ENCODE measurements at regions not wholly inside any gene's neighbourhood (a gene's known extent, or its start where the extent isn't known, plus 50 kb on each side); places are given as distances from the start of the nearest gene placed in this dataset.

DNA sequence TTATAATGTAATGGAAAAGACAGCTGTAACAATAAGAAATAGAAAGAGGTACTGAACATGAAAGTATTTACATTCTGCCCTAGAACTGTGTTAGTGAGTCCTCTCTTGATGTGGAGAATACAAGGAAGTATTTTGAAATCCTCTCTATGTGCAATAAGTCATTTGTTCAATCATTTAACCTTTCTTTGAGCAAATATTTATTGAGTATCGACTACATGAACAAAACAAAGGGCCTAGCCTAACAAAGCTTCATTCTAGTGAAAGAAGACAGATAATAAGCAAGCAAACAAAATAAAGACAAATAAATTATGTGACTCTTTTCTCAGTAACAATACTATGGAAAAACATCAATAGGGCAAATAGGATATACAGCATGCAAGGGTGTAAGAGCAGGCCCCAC lies 354.9 kb upstream of the ATP11B start:
- POLR2A ChIA-PET: no interaction called here
- TF ChIP-seq, protein P1, sequence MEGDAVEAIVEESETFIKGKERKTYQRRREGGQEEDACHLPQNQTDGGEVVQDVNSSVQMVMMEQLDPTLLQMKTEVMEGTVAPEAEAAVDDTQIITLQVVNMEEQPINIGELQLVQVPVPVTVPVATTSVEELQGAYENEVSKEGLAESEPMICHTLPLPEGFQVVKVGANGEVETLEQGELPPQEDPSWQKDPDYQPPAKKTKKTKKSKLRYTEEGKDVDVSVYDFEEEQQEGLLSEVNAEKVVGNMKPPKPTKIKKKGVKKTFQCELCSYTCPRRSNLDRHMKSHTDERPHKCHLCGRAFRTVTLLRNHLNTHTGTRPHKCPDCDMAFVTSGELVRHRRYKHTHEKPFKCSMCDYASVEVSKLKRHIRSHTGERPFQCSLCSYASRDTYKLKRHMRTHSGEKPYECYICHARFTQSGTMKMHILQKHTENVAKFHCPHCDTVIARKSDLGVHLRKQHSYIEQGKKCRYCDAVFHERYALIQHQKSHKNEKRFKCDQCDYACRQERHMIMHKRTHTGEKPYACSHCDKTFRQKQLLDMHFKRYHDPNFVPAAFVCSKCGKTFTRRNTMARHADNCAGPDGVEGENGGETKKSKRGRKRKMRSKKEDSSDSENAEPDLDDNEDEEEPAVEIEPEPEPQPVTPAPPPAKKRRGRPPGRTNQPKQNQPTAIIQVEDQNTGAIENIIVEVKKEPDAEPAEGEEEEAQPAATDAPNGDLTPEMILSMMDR (IDR thresholded peaks at IDR 0.05; ENCODE audit: control extremely low read depth, extremely low read depth, low read depth, missing control alignments): no peak
- CTCF ChIA-PET: no interaction called here

DNA sequence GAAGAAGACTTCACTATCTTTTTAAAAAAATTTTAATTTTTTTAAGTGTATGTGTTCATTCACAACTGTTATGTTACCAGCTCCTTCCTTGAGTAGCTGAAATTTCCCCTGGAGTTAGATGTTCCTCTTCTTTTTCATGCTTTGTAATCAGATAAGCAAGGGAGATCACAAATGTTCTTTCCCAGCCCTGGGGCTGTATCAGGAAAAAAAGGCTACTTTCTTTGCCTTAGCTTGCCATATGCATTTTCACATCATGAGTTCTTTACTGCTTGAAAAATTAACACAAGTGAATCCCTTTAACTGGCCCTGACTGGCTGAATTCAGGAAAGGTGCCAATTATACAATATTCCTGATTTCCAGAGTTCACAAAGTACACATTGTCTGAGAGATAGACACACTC lies 353.2 kb upstream of the ATP11B start:
- CTCF ChIA-PET: interaction anchor here (1.1 kb wide), 1 partner anchor 12 kb away, joined by 4 read pairs; no protein-coding TSS in a partner anchor
- TF ChIP-seq, protein P1 (IDR thresholded peaks at IDR 0.05; ENCODE audit: control extremely low read depth, extremely low read depth, low read depth, missing control alignments): no peak
- POLR2A ChIA-PET: no interaction called here
- DNase-seq (ENCODE audit: extremely low spot score): no peak

More for the DNA sequence above, 354.9 kb upstream of the ATP11B start:
- no peak for DNase-seq (ENCODE audit: extremely low spot score)

DNA sequence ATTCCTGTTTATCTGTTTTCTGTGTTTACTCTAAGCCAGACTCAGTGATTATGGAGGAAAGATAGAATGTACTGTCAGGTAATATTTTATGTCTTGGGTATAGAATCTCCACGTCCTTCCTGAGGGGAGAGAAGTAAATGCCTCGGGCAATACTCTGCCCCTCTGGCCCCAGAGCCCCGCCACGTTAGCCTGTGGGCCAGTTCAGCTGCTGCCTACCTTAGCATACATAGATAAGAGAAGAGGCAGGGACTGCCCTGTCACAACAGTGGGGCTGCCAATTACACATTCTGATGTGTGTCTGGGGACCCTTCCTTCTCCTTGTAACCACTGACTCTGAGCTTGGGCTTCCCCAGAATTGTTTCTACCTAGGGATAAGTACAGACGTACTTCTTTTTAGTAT lies 347.7 kb upstream of the ATP11B start:
- TF ChIP-seq, protein P1 (IDR thresholded peaks at IDR 0.05; ENCODE audit: control extremely low read depth, extremely low read depth, low read depth, missing control alignments): no peak
- DNase-seq (ENCODE audit: extremely low spot score): no peak
- ChIA-PET POLR2A (no interaction called here), CTCF (interaction anchor here (0.9 kb wide), 1 partner anchor 8 kb away, joined by 3 read pairs; no protein-coding TSS in a partner anchor)

DNA sequence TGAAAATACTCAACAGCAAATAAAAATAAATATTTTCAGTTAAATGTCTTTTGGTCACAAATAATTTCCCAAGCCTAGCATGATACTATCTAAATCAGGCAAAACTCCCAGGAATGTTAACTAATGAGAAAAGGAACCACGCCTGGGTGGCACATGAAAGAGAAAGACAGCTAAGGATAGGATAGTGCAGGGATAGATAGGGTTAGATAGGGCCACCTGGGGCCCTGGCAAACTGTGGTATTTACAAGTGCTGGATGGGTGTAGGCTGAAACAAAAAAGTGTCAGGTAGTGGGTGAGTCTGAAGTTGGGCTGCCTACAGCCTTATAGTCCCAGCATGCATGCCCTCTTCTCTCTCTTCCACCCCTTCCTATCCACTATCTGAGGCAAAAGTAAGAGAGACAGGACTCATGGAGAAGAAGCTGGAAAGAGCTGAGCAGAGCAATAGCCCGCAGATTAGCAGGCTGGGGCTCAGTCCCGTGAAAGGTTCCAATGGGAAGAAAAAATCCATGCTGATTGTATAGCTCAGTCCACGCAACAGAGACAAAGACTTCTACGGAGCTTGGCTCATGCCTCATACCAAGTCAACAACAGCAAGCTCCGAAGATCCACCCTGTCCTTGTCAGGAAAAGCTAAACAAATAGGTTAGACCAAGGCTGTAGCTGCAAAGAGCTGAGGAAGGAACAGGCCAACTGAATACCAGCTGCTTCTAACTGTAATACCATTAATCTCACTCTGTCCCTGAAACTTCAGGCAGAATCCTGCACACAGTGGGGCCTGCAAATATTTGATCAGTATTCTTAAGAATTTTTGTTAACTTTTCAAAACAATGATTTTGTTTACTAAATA lies 342.1 kb upstream of the ATP11B start:
- POLR2A ChIA-PET: no interaction called here
- TF ChIP-seq, protein P1 (IDR thresholded peaks at IDR 0.05; ENCODE audit: control extremely low read depth, extremely low read depth, low read depth, missing control alignments): no peak
- DNase-seq (ENCODE audit: extremely low spot score): no peak
- CTCF ChIA-PET: interaction anchor here (0.9 to 2.3 kb wide), 9 partner anchors 9 to 232 kb away, joined by 3 to 8 read pairs (median 3); no protein-coding TSS in a partner anchor

DNA sequence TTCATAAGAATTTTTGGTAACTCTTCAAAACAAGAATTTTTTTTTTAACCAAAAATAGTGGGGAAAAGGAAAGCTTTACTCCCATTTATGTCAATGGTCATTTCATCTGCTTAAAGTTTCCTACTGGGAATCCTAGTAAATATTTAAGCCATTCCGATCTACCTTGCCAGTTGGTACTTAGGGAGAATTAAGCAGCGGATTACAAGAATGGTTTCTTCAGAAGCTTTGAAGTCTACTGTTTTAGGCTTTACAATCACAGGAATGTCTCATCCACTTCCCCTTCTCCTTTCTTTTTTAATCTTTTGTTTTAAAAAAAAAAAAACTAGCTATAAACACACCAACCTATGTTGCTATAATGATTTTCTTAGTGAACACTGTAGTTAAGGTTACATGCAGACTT lies 341.4 kb upstream of the ATP11B start:
- ChIA-PET POLR2A (no interaction called here), CTCF (interaction anchor here (0.6 to 2.3 kb wide), 8 partner anchors 8 to 231 kb away, joined by 3 to 8 read pairs (median 3); no protein-coding TSS in a partner anchor)
- TF ChIP-seq, protein P1 (IDR thresholded peaks at IDR 0.05; ENCODE audit: control extremely low read depth, extremely low read depth, low read depth, missing control alignments): no peak
- no peak for DNase-seq (ENCODE audit: extremely low spot score)

DNA sequence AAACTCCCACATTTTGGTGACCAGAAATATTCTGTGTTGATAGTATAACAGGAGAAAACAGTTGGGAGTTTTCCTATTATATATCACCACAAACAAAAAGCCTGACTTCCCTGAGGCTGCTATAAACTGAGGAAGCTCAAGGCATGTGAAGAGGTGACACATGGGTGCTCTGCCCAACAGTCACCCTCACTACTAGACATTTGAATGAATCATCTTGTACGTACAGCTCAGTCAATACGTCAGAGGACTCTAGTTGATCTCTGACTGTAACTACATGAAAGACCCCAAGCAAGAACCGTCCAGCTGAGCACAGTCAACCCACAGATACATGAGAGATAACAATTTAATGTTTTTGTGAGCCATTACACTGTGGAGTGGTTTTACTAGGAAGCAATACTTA lies 338.3 kb upstream of the ATP11B start:
- ChIA-PET POLR2A (no interaction called here), CTCF (no interaction called here)
- TF ChIP-seq, protein P1 (IDR thresholded peaks at IDR 0.05; ENCODE audit: control extremely low read depth, extremely low read depth, low read depth, missing control alignments): no peak
- no peak for DNase-seq (ENCODE audit: extremely low spot score)
